GM12865 (cell line): ENCODE measurements at regions not wholly inside any gene's neighbourhood (a gene's known extent, or its start where the extent isn't known, plus 50 kb on each side); places are given as distances from the start of the nearest gene placed in this dataset.

ENCODE experiments used
- DNase-seq: peaks from one replicate; pipeline ENCODE4 v3.0.0; 2010; ENCODE audit warnings: low read depth
- H3K4me3 ChIP-seq: 2 replicates; pipeline ENCODE4 v1.5.1; 2011; ENCODE audit warnings: mild to moderate bottlenecking, low read depth, low read length, control low read depth
- CTCF ChIP-seq: IDR thresholded peaks from 2 replicates; pipeline ENCODE4 v1.5.1; 2011; ENCODE audit warnings: low read length, control low read depth, low read depth, inconsistent platforms; ENCODE audit not compliant: insufficient read depth; ENCODE audit errors: missing control alignments

- TF ChIP-seq CTCF, result no peak
- H3K4me3 ChIP-seq, result no peak overlapping the region
- no peak for DNase-seq
These were observed 1280.8 kb downstream of the BRD1 start for GRCh38 chr22:48546653-48547424.

DNA sequence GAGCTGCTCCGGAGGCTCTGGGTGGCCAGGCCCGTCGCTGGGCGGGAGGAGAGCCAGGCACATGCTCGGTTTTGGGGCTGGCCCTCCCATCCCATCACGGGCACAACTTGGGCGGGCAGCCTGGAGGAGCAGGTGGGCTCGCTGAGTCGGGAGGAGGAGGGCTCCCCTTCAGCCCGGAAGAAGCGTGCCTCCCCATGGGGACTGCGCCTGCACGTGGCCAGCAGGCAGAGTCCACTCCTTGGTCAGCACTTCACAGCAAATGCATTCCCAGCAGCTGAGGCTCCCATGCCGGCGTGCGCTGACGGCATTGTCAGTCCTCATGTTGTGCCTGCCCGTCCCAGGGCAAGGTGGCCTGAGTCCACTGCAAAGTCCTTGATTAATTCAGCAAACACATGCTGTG lies 1281.7 kb downstream of the BRD1 start:
- no peak overlapping the region for H3K4me3 ChIP-seq
- TF ChIP-seq CTCF, result no peak
- no peak for DNase-seq

GRCh38 chr22:48541401-48542098 lies 1286.1 kb downstream of the BRD1 start:
- H3K4me3 ChIP-seq, result no peak overlapping the region
- DNase-seq, result no peak

GRCh38 chr22:48539261-48539660 lies 1288.4 kb downstream of the BRD1 start:
- TF ChIP-seq CTCF, result no peak
- no peak overlapping the region for H3K4me3 ChIP-seq
- no peak for DNase-seq

More at GRCh38 chr22:48541401-48542098, 1286.1 kb downstream of the BRD1 start:
- no peak for TF ChIP-seq CTCF

DNA sequence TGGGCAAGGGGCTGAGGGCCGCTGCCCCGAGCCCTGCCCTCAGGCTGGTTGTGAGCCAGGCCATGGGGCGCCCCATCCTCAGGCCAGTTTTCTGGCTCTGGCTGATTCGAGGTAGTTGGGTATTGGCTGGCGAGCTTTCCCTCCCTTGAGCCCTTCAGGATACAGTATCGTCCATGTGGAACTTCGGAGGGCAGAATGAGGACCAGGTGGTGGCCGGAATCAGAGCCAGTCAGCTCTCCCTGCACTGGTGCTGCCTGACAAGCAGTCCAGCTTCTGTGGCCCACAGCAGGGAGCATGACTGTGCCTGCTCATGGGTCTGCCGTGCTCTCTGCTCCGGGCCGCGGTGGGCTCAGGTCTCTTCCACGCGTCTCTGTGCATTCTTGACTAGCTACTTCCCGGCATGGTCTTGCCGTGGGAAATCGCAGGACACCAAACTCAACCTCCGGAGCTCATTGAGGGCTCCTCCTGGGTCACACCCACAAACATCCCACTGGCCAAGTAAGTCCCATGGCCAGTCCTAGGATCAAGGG lies 1289.3 kb downstream of the BRD1 start:
- no peak overlapping the region for H3K4me3 ChIP-seq
- no peak for TF ChIP-seq CTCF
- no peak for DNase-seq

GRCh38 chr22:48537343-48537680 lies 1290.4 kb downstream of the BRD1 start:
- DNase-seq, result no peak
- no peak overlapping the region for H3K4me3 ChIP-seq
- no peak for TF ChIP-seq CTCF
